Endothelial cell of umbilical vein (primary cell): ENCODE measurements at regions not wholly inside any gene's neighbourhood (a gene's known extent, or its start where the extent isn't known, plus 50 kb on each side); places are given as distances from the start of the nearest gene placed in this dataset.

ENCODE experiments used
- CTCF ChIP-seq, 2 donors: IDR thresholded peaks; 1 replicate in 1 of 2; 2 replicates in 1 of 2; pipeline ENCODE4 v1.5.1; 2011; ENCODE audit warnings: low read length in 2 of 2, mild to moderate bottlenecking in 2 of 2, moderate library complexity in 2 of 2, control low read depth in 1 of 2, inconsistent platforms in 1 of 2, low read depth in 1 of 2; ENCODE audit not compliant: insufficient read depth in 1 of 2; ENCODE audit errors: extremely low read depth in 1 of 2
- POLR2AphosphoS5 ChIP-seq: IDR thresholded peaks from 2 replicates; pipeline ENCODE4 v1.6.1; 2012; ENCODE audit warnings: low read depth, mild to moderate bottlenecking, control low read depth, low read length, moderate library complexity; ENCODE audit not compliant: insufficient read depth

GRCh38 chr12:14263742-14264141 is 101.7 kb upstream of the ATF7IP start:
- TF ChIP-seq CTCF (IDR thresholded peaks at IDR 0.05; ENCODE audit: extremely low read depth in 1 of 2, insufficient read depth in 1 of 2, low read depth in 1 of 2, low read length in 2 of 2): no peak
- TF ChIP-seq POLR2AphosphoS5: no peak
